ENCODE measurements at regions not wholly inside any gene's neighbourhood (a gene's known extent, or its start where the extent isn't known, plus 50 kb on each side); places are given as distances from the start of the nearest gene placed in this dataset.

DNA sequence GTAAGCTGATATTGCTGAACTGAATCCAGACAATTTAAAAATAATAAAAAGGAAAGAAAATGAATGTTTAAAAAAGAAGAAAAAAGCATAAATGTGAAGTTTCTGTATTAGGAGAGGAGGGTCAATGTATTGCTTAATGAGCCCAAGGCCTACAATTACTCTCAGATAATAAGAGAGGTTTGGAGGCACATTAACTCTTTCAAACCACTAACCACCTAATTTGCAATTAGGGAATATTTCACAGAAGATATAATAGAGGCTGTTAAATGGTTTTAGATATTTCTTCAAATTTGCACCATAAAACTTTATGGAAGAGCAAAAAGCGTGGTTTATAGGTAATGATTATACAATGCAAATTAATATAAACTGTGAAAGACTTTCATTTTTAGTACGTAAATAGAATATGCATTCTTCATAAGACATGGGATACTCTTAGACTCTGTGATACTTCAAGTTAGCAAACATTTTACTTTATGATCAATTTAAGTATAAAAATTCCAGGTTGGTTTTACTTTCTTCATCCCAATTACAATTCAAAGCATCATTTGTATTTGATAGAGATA lies 364.2 kb upstream of the GALNTL6 start:
- TF ChIP-seq, protein P1, sequence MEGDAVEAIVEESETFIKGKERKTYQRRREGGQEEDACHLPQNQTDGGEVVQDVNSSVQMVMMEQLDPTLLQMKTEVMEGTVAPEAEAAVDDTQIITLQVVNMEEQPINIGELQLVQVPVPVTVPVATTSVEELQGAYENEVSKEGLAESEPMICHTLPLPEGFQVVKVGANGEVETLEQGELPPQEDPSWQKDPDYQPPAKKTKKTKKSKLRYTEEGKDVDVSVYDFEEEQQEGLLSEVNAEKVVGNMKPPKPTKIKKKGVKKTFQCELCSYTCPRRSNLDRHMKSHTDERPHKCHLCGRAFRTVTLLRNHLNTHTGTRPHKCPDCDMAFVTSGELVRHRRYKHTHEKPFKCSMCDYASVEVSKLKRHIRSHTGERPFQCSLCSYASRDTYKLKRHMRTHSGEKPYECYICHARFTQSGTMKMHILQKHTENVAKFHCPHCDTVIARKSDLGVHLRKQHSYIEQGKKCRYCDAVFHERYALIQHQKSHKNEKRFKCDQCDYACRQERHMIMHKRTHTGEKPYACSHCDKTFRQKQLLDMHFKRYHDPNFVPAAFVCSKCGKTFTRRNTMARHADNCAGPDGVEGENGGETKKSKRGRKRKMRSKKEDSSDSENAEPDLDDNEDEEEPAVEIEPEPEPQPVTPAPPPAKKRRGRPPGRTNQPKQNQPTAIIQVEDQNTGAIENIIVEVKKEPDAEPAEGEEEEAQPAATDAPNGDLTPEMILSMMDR (IDR thresholded peaks at IDR 0.05 in 2 of 3, conservative IDR thresholded peaks at IDR 0.05 in 1 of 3; ENCODE audit: borderline replicate concordance in 1 of 3, insufficient read depth in 1 of 3, low read depth in 2 of 3, low read length in 2 of 3): no peak
- TF ChIP-seq, protein P2, sequence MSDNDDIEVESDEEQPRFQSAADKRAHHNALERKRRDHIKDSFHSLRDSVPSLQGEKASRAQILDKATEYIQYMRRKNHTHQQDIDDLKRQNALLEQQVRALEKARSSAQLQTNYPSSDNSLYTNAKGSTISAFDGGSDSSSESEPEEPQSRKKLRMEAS (IDR thresholded peaks at IDR 0.05): no peak
- TF ChIP-seq POLR2AphosphoS5 (IDR thresholded peaks at IDR 0.05; ENCODE audit: low read depth, low read length): no peak
- no peak for TF ChIP-seq EZH2 (IDR thresholded peaks at IDR 0.05)
- TF ChIP-seq FOSL1 (IDR thresholded peaks at IDR 0.05; ENCODE audit: low read depth): no peak
- TF ChIP-seq JUND (IDR thresholded peaks at IDR 0.05): no peak
- TF ChIP-seq, protein P3, sequence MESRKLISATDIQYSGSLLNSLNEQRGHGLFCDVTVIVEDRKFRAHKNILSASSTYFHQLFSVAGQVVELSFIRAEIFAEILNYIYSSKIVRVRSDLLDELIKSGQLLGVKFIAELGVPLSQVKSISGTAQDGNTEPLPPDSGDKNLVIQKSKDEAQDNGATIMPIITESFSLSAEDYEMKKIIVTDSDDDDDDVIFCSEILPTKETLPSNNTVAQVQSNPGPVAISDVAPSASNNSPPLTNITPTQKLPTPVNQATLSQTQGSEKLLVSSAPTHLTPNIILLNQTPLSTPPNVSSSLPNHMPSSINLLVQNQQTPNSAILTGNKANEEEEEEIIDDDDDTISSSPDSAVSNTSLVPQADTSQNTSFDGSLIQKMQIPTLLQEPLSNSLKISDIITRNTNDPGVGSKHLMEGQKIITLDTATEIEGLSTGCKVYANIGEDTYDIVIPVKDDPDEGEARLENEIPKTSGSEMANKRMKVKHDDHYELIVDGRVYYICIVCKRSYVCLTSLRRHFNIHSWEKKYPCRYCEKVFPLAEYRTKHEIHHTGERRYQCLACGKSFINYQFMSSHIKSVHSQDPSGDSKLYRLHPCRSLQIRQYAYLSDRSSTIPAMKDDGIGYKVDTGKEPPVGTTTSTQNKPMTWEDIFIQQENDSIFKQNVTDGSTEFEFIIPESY (IDR thresholded peaks at IDR 0.05; ENCODE audit: extremely low read depth, insufficient replicate concordance, low read length): no peak
- TF ChIP-seq POLR2A (IDR thresholded peaks at IDR 0.05; ENCODE audit: borderline replicate concordance, extremely low read depth, insufficient read depth, insufficient read length): no peak
